ENCODE measurements at regions not wholly inside any gene's neighbourhood (a gene's known extent, or its start where the extent isn't known, plus 50 kb on each side); places are given as distances from the start of the nearest gene placed in this dataset.

DNA sequence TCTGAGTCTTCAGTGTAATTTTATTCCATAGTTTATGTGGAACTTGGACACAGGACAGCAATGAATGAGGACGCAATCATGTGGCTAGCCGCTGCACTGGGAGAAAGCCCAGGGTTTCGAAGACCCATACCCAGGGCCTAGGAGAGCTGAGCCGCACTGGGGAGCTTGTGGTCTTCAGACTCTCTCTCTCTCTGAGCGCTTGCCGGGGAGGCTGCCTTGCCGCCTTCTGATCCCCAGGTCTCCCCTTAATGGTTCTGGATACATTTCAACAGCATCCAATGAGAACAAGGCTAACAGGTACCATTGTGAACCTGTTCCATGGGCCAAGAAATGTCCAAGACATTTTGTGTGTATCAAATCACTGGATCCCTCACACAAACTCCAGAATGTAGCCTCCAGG, 383.4 kb downstream of the ICE1 start:
- TF ChIP-seq ZNF112 (tag by site-specific recombination; IDR thresholded peaks at IDR 0.05) (no peak), ZNF274 (IDR thresholded peaks at IDR 0.05; ENCODE audit: low read length) (no peak), ZNF274 (tag by site-specific recombination; IDR thresholded peaks at IDR 0.05; ENCODE audit: borderline replicate concordance) (no peak), ZNF2 (tag by site-specific recombination; IDR thresholded peaks at IDR 0.05) (no peak)
- TF ChIP-seq, protein P1, sequence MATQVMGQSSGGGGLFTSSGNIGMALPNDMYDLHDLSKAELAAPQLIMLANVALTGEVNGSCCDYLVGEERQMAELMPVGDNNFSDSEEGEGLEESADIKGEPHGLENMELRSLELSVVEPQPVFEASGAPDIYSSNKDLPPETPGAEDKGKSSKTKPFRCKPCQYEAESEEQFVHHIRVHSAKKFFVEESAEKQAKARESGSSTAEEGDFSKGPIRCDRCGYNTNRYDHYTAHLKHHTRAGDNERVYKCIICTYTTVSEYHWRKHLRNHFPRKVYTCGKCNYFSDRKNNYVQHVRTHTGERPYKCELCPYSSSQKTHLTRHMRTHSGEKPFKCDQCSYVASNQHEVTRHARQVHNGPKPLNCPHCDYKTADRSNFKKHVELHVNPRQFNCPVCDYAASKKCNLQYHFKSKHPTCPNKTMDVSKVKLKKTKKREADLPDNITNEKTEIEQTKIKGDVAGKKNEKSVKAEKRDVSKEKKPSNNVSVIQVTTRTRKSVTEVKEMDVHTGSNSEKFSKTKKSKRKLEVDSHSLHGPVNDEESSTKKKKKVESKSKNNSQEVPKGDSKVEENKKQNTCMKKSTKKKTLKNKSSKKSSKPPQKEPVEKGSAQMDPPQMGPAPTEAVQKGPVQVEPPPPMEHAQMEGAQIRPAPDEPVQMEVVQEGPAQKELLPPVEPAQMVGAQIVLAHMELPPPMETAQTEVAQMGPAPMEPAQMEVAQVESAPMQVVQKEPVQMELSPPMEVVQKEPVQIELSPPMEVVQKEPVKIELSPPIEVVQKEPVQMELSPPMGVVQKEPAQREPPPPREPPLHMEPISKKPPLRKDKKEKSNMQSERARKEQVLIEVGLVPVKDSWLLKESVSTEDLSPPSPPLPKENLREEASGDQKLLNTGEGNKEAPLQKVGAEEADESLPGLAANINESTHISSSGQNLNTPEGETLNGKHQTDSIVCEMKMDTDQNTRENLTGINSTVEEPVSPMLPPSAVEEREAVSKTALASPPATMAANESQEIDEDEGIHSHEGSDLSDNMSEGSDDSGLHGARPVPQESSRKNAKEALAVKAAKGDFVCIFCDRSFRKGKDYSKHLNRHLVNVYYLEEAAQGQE (tag by site-specific recombination; IDR thresholded peaks at IDR 0.05): no peak
